Fibroblast of lung (primary cell): ENCODE measurements at regions not wholly inside any gene's neighbourhood (a gene's known extent, or its start where the extent isn't known, plus 50 kb on each side); places are given as distances from the start of the nearest gene placed in this dataset.

Experiments used
- DNase-seq, 2 donors: peaks; one replicate each; pipeline versions ENCODE4 v3.0.0 to v3.0.0-alpha.2; 2010; ENCODE audit warnings: low read depth in 2 of 2
- H2AFZ ChIP-seq: 2 replicates; pipeline ENCODE4 v1.5.1; 2012; ENCODE audit warnings: low read length, control low read depth, inconsistent platforms
- H3K27ac ChIP-seq: 2 replicates; pipeline ENCODE4 v1.5.1; 2011; ENCODE audit warnings: low read length, control low read depth; ENCODE audit not compliant: insufficient read depth
- H3K27me3 ChIP-seq: 2 replicates; pipeline ENCODE4 v1.5.1; 2011; ENCODE audit warnings: mild to moderate bottlenecking, low read length; ENCODE audit not compliant: control insufficient read depth, insufficient read depth
- H3K36me3 ChIP-seq: 2 replicates; pipeline ENCODE4 v1.5.1; 2011; ENCODE audit warnings: low read length; ENCODE audit not compliant: control insufficient read depth, insufficient read depth
- H3K4me1 ChIP-seq: 2 replicates; pipeline ENCODE4 v1.5.1; 2011; ENCODE audit warnings: low read length; ENCODE audit not compliant: control insufficient read depth, insufficient read depth; ENCODE audit errors: extremely low read depth
- H3K4me2 ChIP-seq: 2 replicates; pipeline ENCODE4 v1.5.1; 2011; ENCODE audit warnings: low read length, control low read depth; ENCODE audit not compliant: insufficient read depth; ENCODE audit errors: extremely low read depth
- H3K4me3 ChIP-seq, 4 experiments: fragments of 200-600 bp in 1 of 4; sonication (generic) in 1 of 4; replicated peaks in 1 of 4; 2 replicates each; pipeline ENCODE4 v1.5.1; 2011 to 2016; ENCODE audit warnings: low read length in 4 of 4, low read depth in 3 of 4, mild to moderate bottlenecking in 3 of 4, control low read depth in 2 of 4, inconsistent platforms in 1 of 4, mixed read lengths in 1 of 4; ENCODE audit not compliant: insufficient read depth in 1 of 4; ENCODE audit errors: control extremely low read depth in 1 of 4
- H3K79me2 ChIP-seq: 2 replicates; pipeline ENCODE4 v1.5.1; 2012; ENCODE audit warnings: mild to moderate bottlenecking, low read length, inconsistent platforms; ENCODE audit not compliant: control insufficient read depth, insufficient read depth
- H3K9ac ChIP-seq: 2 replicates; pipeline ENCODE4 v1.5.1; 2011; ENCODE audit warnings: mild to moderate bottlenecking, low read length, control low read depth; ENCODE audit not compliant: insufficient read depth
- H3K9me3 ChIP-seq: 2 replicates; pipeline ENCODE4 v1.5.1; 2012; ENCODE audit warnings: low read depth, low read length; ENCODE audit not compliant: control insufficient read depth, insufficient read depth
- H4K20me1 ChIP-seq: 2 replicates; pipeline ENCODE4 v1.5.1; 2011; ENCODE audit warnings: low read length; ENCODE audit not compliant: control insufficient read depth, insufficient read depth; ENCODE audit errors: extremely low read depth
- EZH2 ChIP-seq: IDR thresholded peaks from 2 replicates; pipeline ENCODE4 v1.5.1; 2012; ENCODE audit warnings: low read length, control low read depth, mild to moderate bottlenecking; ENCODE audit errors: missing control alignments
- TF ChIP-seq, protein P1 (sequence below), 2 donors: IDR thresholded peaks in 1 of 2; conservative IDR thresholded peaks in 1 of 2; 1 replicate in 1 of 2; 2 replicates in 1 of 2; pipeline ENCODE4 v1.5.1; 2011 to 2012; ENCODE audit warnings: low read length in 2 of 2, control low read depth in 1 of 2, inconsistent platforms in 1 of 2, low read depth in 1 of 2, mild to moderate bottlenecking in 1 of 2

DNA sequence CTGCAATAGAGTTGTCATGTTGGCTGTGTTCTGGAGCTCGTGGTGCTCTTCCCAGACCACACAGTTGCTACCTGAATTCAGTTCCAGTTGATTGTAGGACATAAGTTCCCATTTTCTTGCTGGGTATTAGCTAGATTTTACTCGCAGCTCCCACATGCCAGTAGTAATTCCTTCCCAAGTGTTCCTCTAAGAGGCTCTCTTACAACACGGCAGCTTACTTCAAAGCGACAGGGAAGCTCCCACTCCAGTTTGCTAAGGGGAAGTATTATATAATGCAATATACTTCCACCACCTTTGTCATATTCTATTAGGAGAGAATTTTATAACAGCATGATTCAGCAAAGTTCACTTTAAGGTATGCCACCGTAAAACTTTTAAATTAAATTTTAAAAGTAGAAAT is 623.0 kb downstream of the SLCO4C1 start:
- Histone ChIP-seq H3K27ac (no peak overlapping the region), H3K79me2 (no peaks in the 10 kb centered on the region), H3K9me3 (no peaks in the 10 kb centered on the region), H3K36me3 (no peaks in the 10 kb centered on the region), H3K9ac (no peak overlapping the region), H3K4me3 (no peak overlapping the region), H2AFZ (no peak overlapping the region), H3K4me2 (no peak overlapping the region), H4K20me1 (no peaks in the 10 kb centered on the region), H3K27me3 (no peaks in the 10 kb centered on the region), H3K4me1 (no peaks in the 10 kb centered on the region)
- DNase-seq, result no peak
- no peak for TF ChIP-seq EZH2
- TF ChIP-seq, protein P1, sequence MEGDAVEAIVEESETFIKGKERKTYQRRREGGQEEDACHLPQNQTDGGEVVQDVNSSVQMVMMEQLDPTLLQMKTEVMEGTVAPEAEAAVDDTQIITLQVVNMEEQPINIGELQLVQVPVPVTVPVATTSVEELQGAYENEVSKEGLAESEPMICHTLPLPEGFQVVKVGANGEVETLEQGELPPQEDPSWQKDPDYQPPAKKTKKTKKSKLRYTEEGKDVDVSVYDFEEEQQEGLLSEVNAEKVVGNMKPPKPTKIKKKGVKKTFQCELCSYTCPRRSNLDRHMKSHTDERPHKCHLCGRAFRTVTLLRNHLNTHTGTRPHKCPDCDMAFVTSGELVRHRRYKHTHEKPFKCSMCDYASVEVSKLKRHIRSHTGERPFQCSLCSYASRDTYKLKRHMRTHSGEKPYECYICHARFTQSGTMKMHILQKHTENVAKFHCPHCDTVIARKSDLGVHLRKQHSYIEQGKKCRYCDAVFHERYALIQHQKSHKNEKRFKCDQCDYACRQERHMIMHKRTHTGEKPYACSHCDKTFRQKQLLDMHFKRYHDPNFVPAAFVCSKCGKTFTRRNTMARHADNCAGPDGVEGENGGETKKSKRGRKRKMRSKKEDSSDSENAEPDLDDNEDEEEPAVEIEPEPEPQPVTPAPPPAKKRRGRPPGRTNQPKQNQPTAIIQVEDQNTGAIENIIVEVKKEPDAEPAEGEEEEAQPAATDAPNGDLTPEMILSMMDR (conservative IDR thresholded peaks at IDR 0.05 in 1 of 2, IDR thresholded peaks at IDR 0.05 in 1 of 2; ENCODE audit: low read depth in 1 of 2, low read length in 2 of 2), result no peak

GRCh38 chr5:101664071-101664791 is 631.9 kb downstream of the SLCO4C1 start:
- no peak for DNase-seq
- Histone ChIP-seq H3K9me3 (no peaks in the 10 kb centered on the region), H3K4me3 (no peak overlapping the region), H3K27me3 (no peaks in the 10 kb centered on the region), H3K4me1 (no peaks in the 10 kb centered on the region), H3K79me2 (no peaks in the 10 kb centered on the region), H3K9ac (no peak overlapping the region), H3K4me2 (no peak overlapping the region), H3K36me3 (no peaks in the 10 kb centered on the region), H3K27ac (no peak overlapping the region), H2AFZ (no peak overlapping the region), H4K20me1 (no peaks in the 10 kb centered on the region)
- TF ChIP-seq EZH2, result no peak
- TF ChIP-seq, protein P1 (conservative IDR thresholded peaks at IDR 0.05 in 1 of 2, IDR thresholded peaks at IDR 0.05 in 1 of 2; ENCODE audit: low read depth in 1 of 2, low read length in 2 of 2), result no peak

- H3K4me3 ChIP-seq, result no peak overlapping the region
- no peak overlapping the region for H3K27ac ChIP-seq
- H3K4me1 ChIP-seq, result no peaks in the 10 kb centered on the region
- H3K9ac ChIP-seq, result no peak overlapping the region
- no peak overlapping the region for H2AFZ ChIP-seq
- no peaks in the 10 kb centered on the region for H3K9me3 ChIP-seq
- H3K27me3 ChIP-seq, result no peaks in the 10 kb centered on the region
- DNase-seq, result no peak
- no peaks in the 10 kb centered on the region for H3K36me3 ChIP-seq
- TF ChIP-seq, protein P1 (conservative IDR thresholded peaks at IDR 0.05 in 1 of 2, IDR thresholded peaks at IDR 0.05 in 1 of 2; ENCODE audit: low read depth in 1 of 2, low read length in 2 of 2), result no peak
- no peak for TF ChIP-seq EZH2
- no peak overlapping the region for H3K4me2 ChIP-seq
- H3K79me2 ChIP-seq, result no peaks in the 10 kb centered on the region
- no peaks in the 10 kb centered on the region for H4K20me1 ChIP-seq
Observed at GRCh38 chr5:101663543-101663942, 632.5 kb downstream of the SLCO4C1 start.
